Endometrial microvascular endothelial cells (primary cell): ENCODE measurements at regions not wholly inside any gene's neighbourhood (a gene's known extent, or its start where the extent isn't known, plus 50 kb on each side); places are given as distances from the start of the nearest gene placed in this dataset.
"Not testable (repeated sequence)": the region's sequence is repeated elsewhere in the genome, so short reads cannot be mapped to it uniquely, and the experiment has no call there.

Experiments
- in situ Hi-C: cut with HindIII; loops from 2 replicates; pipeline ENCODE4 v1.10.0; 2017; ENCODE audit warnings: low sequenced_read_pairs, low pct_unique_long_range_greater_than_20kb; ENCODE audit errors: inconsistent ontology term

- in situ Hi-C loops, result no loop called here
Measured at GRCh38 chr15:81792646-81793045, 253.2 kb downstream of the MEX3B start.

DNA sequence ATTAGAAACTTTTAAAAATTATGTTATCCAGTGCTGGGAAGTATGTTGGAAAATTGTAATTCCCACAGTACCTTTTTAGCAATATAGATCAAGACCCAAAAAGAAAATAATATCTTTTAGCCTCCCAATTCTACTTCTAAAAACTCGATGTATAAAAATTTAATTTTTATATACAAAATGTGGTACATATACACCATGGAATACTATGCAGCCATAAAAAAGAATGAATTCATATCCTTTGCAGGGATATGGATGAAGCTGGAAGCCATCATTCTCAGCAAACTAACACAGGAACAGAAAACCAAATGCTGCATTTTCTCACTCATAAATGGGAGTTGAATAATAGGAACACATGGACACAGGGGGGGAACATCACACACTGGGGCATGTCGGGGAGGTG lies 254.5 kb downstream of the MEX3B start:
- in situ Hi-C loops, result not testable (repeated sequence)

- in situ Hi-C loops, result no loop called here
Measured at GRCh38 chr15:81789403-81789802, 256.4 kb downstream of the MEX3B start.

GRCh38 chr15:81786776-81787175 lies 259.0 kb downstream of the MEX3B start:
- in situ Hi-C loops, result no loop called here

- in situ Hi-C loops, result no loop called here
Measured at GRCh38 chr15:81785679-81786078, 260.1 kb downstream of the MEX3B start.

DNA sequence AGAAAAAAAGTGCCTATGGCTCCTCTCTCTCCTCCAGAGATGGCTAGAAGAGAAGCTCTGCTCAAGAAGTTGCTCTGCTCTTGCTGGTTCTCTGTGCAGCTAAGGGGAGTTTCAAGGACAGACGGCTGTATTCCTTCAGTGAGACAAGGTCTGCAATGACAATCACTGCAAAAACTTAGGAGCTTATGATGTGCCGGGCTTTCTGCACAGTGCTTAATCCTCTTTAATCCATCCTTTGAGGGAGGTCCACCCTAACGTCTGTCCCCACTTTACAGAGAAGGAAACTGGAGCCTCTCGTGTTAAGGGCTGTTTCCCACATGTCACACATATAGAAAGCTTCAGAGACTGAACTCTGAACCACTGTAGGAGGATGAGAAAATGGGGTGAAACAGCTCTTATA lies 260.6 kb downstream of the MEX3B start:
- in situ Hi-C loops, result no loop called here

DNA sequence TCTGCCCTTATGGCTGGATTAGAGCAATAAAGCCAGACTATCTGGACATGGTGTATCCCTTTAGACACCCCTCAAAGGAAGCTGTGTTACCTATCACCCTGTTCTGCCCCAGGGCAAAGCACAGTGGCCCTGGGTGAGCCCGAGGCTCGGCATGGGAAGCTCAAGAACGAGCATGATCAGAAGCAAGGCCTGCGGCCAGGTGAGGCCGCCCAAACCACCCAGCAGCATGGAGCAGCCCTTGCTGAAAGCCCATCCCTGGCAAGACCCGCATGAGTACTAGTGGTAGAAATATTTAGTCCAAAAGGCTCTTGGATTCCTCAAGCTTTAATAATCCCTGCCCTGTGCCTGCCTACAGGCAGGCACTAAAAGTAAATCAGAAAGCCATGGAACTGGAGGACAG lies 261.1 kb downstream of the MEX3B start:
- in situ Hi-C loops, result no loop called here

DNA sequence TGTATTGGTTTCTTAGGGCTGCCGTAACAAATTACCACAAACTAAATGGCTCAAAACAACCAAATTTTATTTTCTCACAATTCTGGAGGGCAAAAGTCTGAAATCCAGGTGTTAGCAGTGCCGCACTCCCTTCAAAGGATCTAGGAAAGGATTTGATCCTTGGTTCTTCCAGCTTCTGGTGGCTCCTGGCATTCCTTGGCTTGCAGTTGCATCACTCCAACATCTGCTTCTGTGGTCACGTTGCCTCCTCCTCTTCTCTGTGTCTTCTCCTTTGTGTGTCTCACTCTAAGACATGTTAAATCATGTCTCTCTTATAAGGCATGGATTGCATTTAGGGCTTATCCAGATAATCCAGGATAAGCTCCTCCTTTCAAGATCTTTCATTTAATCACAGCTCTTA lies 262.2 kb downstream of the MEX3B start:
- in situ Hi-C loops, result no loop called here

GRCh38 chr15:81783076-81783475 lies 262.7 kb downstream of the MEX3B start:
- in situ Hi-C loops, result no loop called here

GRCh38 chr15:81781395-81781794 lies 264.4 kb downstream of the MEX3B start:
- in situ Hi-C loops, result no loop called here

DNA sequence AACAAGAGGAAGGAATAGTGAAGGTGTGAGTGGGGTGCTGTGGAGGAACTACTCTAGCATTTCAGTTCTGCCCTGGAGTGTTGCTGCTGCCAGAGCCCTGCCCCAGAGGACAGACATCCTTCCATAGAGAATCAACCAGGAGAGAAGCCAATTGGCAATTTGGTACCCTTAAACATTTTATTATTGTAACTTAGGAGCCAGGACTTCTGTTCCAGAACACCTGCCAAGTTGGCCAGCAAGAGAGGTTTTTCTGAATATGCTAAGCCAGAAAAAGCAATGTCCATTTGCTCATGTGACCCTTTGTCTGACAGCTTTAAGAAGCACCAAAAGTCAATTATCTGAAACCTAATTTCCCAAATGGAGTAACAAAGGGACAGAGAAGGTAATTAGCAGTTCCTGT lies 264.9 kb downstream of the MEX3B start:
- in situ Hi-C loops, result no loop called here

DNA sequence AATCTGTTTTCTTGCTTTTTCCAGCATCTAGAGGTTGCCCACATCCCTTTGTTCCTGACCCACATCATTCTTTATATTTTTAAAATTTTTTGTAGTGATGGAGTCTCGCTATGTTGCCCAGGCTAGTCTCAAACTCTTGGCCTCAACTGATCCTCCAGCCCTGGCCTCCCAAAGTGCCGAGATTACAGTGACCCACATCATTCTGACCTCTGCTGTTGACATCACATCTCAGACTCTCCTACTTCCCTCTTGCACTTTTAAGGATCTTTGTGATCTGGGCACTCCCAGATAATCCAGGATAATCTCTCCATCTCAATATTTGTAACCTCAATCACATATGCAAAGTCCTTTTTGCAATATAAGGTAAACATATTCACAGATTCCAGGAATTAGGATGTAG lies 266.6 kb downstream of the MEX3B start:
- in situ Hi-C loops, result no loop called here

GRCh38 chr15:81777546-81777945 lies 268.3 kb downstream of the MEX3B start:
- in situ Hi-C loops, result no loop called here

GRCh38 chr15:81776976-81777375 lies 268.8 kb downstream of the MEX3B start:
- in situ Hi-C loops, result no loop called here

DNA sequence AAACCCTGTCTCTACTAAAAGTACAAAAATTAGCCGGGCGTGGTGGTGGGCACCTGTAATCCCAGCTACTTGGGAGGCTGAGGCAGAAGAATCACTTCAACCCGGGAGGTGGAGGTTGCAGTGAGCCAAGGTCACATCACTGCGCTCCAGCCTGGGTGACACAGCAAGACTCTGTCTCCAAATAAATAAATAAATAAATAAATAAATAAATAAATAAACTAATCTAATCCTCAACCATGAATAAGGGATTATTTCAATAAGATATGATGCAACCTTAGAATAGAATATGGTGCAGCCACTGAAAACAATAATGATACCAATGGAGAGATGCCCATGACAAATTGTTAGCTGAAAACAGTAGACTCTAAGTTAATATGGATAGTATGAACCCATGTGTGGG lies 270.0 kb downstream of the MEX3B start:
- in situ Hi-C loops, result not testable (repeated sequence)

DNA sequence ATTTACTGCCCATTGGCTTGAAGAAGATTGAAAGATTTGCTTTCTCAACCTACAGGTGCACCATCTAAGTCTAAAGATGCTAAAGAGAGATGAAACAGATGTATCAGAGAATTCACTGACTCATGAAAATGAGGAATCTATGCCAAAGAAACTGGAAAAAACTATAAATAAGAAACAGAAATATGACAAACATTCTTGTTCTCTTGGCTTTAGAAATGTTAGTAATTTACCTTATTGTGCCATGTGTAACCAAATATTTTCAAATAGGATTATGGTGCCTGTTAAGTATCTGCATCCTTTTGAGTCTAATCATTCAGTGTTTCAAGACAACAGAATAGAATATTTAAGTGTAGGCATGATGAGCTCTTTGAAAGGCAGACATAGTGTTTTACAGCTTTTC lies 271.5 kb downstream of the MEX3B start:
- in situ Hi-C loops, result no loop called here

- in situ Hi-C loops, result no loop called here
Measured at GRCh38 chr15:81768773-81769172, 277.0 kb downstream of the MEX3B start.

DNA sequence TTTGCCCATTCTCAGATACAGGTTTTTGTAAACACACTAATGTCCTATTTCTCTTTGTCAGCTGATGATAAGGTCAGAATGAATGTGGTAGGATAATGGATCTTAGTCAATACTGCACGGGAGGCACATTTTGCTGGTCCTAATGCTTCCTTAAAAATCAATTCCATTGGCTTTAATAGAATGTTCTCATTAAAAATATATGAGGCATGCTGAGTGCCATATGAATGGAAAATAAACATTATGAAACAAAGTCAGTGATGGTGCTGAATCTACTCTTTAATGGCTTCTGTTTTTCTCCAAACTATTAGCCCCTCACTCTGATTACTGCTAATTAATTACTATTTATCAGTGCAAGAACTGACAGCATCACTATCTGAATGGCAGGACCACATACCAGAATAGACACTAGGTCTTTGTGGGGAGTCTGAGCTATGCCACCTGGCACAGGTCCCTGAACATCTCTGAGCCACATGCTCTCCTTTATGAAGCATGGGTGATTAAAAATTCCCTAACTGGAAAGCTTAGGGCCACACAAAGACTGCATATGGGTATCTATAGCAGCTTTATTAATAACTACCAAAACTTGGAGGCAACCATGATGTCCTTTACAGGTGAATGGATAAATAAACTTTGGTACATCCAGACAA lies 278.9 kb downstream of the MEX3B start:
- in situ Hi-C loops, result no loop called here

GRCh38 chr15:81765816-81766215 lies 280.0 kb downstream of the MEX3B start:
- in situ Hi-C loops, result no loop called here

DNA sequence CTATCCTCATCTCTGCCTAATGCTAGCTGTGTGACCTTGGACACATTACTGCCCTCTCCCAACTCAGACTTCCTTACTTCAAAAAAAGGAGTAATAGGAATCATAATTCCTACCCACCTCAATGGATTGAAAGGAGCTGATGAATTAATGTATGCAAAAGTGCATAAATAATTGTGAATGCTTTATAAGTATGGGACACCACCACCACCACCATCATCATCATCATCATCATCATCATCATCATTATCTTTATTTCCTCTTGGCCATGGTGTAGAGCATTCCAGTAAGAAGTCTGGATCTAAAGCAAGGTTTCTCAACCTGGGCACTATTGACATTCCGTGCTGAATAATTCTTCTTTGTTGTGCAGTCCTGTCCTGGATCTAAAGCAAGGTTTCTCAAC lies 282.5 kb downstream of the MEX3B start:
- in situ Hi-C loops, result no loop called here

DNA sequence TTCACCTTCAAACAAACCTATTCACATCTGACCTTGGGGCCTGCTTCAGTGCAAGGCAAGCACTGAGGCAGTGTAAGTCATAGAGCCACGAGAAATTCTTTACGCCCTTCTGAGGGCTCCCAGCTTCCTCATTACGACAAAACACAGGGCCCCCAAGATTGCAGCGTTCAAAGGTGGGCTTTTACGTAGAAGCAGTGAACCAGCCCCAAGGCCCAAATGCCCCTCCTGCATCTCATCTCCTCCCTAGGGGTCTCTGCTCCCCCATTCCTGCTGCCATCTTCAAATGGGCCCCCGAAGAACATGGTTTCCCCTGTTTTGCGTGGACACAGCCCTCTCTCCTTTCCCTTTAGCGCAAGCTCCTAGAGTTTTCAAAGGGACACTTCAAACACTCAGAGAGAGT lies 285.1 kb downstream of the MEX3B start:
- in situ Hi-C loops, result no loop called here
